IPS-20b (cell line): ENCODE measurements at regions not wholly inside any gene's neighbourhood (a gene's known extent, or its start where the extent isn't known, plus 50 kb on each side); places are given as distances from the start of the nearest gene placed in this dataset.

Experiments used
- H3K27ac ChIP-seq: one replicate; pipeline ENCODE4 v1.5.1; 2013; ENCODE audit warnings: low read length
- H3K27me3 ChIP-seq: 2 replicates; pipeline ENCODE4 v1.6.1; 2013; ENCODE audit warnings: mild to moderate bottlenecking, low read length, inconsistent platforms; ENCODE audit not compliant: insufficient read depth
- H3K36me3 ChIP-seq: 2 replicates; pipeline ENCODE4 v1.6.1; 2013; ENCODE audit warnings: low read depth, mild to moderate bottlenecking, inconsistent platforms, low read length, moderate library complexity; ENCODE audit not compliant: insufficient read depth
- H3K4me1 ChIP-seq: 2 replicates; pipeline ENCODE4 v1.6.1; 2013; ENCODE audit warnings: mild to moderate bottlenecking, control low read depth, inconsistent platforms, low read length, moderate library complexity; ENCODE audit not compliant: insufficient read depth
- H3K4me3 ChIP-seq: 2 replicates; pipeline ENCODE4 v1.5.1; 2013; ENCODE audit warnings: mild to moderate bottlenecking, low read length, inconsistent platforms
- H3K9ac ChIP-seq: 2 replicates; pipeline ENCODE4 v1.6.1; 2013; ENCODE audit warnings: low read depth, mild to moderate bottlenecking, inconsistent platforms, low read length, moderate library complexity
- H3K9me3 ChIP-seq: 2 replicates; pipeline ENCODE4 v1.6.1; 2013; ENCODE audit warnings: mild to moderate bottlenecking, low read depth, low read length, inconsistent platforms; ENCODE audit not compliant: insufficient read depth

GRCh38 chr5:66234241-66234640 is 90.1 kb downstream of the SREK1 start:
- H3K9me3 ChIP-seq: no peaks in the 10 kb centered on the region
- no peak overlapping the region for H3K9ac ChIP-seq
- no peak overlapping the region for H3K4me3 ChIP-seq
- H3K27me3 ChIP-seq: no peaks in the 10 kb centered on the region
- no peak overlapping the region for H3K27ac ChIP-seq
- peaks cover 9% of the 10 kb centered on the region; the same call in 1 of the 2 replicates for H3K4me1 ChIP-seq
- no peaks in the 10 kb centered on the region for H3K36me3 ChIP-seq

- no peaks in the 10 kb centered on the region for H3K9me3 ChIP-seq
- H3K4me3 ChIP-seq: no peak overlapping the region
- no peaks in the 10 kb centered on the region for H3K36me3 ChIP-seq
- no peaks in the 10 kb centered on the region for H3K27me3 ChIP-seq
- no peak overlapping the region for H3K9ac ChIP-seq
- peaks cover under 1% of the 10 kb centered on the region; the same call in 1 of the 2 replicates for H3K4me1 ChIP-seq
- H3K27ac ChIP-seq: no peak overlapping the region
These were observed 94.3 kb downstream of the SREK1 start for GRCh38 chr5:66238435-66238834.

GRCh38 chr5:66239034-66239433 is 94.9 kb downstream of the SREK1 start:
- Histone ChIP-seq H3K9me3 (no peaks in the 10 kb centered on the region), H3K4me3 (no peak overlapping the region), H3K27me3 (no peaks in the 10 kb centered on the region), H3K9ac (no peak overlapping the region), H3K4me1 (no peaks in the 10 kb centered on the region), H3K36me3 (no peaks in the 10 kb centered on the region), H3K27ac (no peak overlapping the region)

- Histone ChIP-seq H3K27me3 (no peaks in the 10 kb centered on the region), H3K9me3 (no peaks in the 10 kb centered on the region), H3K4me3 (no peak overlapping the region), H3K36me3 (no peaks in the 10 kb centered on the region), H3K9ac (no peak overlapping the region), H3K4me1 (no peaks in the 10 kb centered on the region), H3K27ac (no peak overlapping the region)
These were observed 97.2 kb downstream of the SREK1 start for GRCh38 chr5:66241136-66241825.

GRCh38 chr5:66242050-66242715 is 98.1 kb downstream of the SREK1 start:
- no peaks in the 10 kb centered on the region for H3K36me3 ChIP-seq
- no peak overlapping the region for H3K9ac ChIP-seq
- no peaks in the 10 kb centered on the region for H3K4me1 ChIP-seq
- no peak overlapping the region for H3K4me3 ChIP-seq
- H3K27me3 ChIP-seq: no peaks in the 10 kb centered on the region
- H3K27ac ChIP-seq: no peak overlapping the region
- H3K9me3 ChIP-seq: no peaks in the 10 kb centered on the region

GRCh38 chr5:66246608-66247007 is 102.5 kb downstream of the SREK1 start:
- no peak overlapping the region for H3K27ac ChIP-seq

GRCh38 chr5:66247176-66247960 is 103.3 kb downstream of the SREK1 start:
- Histone ChIP-seq H3K9me3 (no peaks in the 10 kb centered on the region), H3K4me3 (no peak overlapping the region), H3K36me3 (no peaks in the 10 kb centered on the region), H3K4me1 (peaks cover 10% of the 10 kb centered on the region; the same call in 1 of the 2 replicates), H3K27me3 (no peaks in the 10 kb centered on the region), H3K9ac (no peak overlapping the region), H3K27ac (no peak overlapping the region)

More at GRCh38 chr5:66246608-66247007, 102.5 kb downstream of the SREK1 start:
- H3K4me3 ChIP-seq: no peak overlapping the region
- no peaks in the 10 kb centered on the region for H3K36me3 ChIP-seq
- no peaks in the 10 kb centered on the region for H3K27me3 ChIP-seq
- peaks cover 10% of the 10 kb centered on the region; the same call in 1 of the 2 replicates for H3K4me1 ChIP-seq
- H3K9ac ChIP-seq: no peak overlapping the region
- no peaks in the 10 kb centered on the region for H3K9me3 ChIP-seq

- H3K27ac ChIP-seq: no peak overlapping the region
- H3K9ac ChIP-seq: no peak overlapping the region
- no peaks in the 10 kb centered on the region for H3K36me3 ChIP-seq
- no peaks in the 10 kb centered on the region for H3K9me3 ChIP-seq
- no peaks in the 10 kb centered on the region for H3K27me3 ChIP-seq
- peaks cover 10% of the 10 kb centered on the region; the same call in 1 of the 2 replicates for H3K4me1 ChIP-seq
- H3K4me3 ChIP-seq: no peak overlapping the region
These were observed 104.8 kb downstream of the SREK1 start for GRCh38 chr5:66248874-66249273.

- no peaks in the 10 kb centered on the region for H3K36me3 ChIP-seq
These were observed 105.8 kb downstream of the SREK1 start for GRCh38 chr5:66249920-66250319.

GRCh38 chr5:66252849-66253248 is 108.7 kb downstream of the SREK1 start:
- H3K27ac ChIP-seq: no peak overlapping the region
- H3K9me3 ChIP-seq: no peaks in the 10 kb centered on the region
- peaks cover 10% of the 10 kb centered on the region; the same call in 1 of the 2 replicates for H3K4me1 ChIP-seq
- no peaks in the 10 kb centered on the region for H3K27me3 ChIP-seq
- H3K9ac ChIP-seq: no peak overlapping the region
- H3K36me3 ChIP-seq: no peaks in the 10 kb centered on the region
- no peak overlapping the region for H3K4me3 ChIP-seq

More at GRCh38 chr5:66249920-66250319, 105.8 kb downstream of the SREK1 start:
- H3K27me3 ChIP-seq: no peaks in the 10 kb centered on the region
- no peak overlapping the region for H3K4me3 ChIP-seq
- no peak overlapping the region for H3K27ac ChIP-seq
- H3K4me1 ChIP-seq: peaks cover 10% of the 10 kb centered on the region; the same call in 1 of the 2 replicates
- no peak overlapping the region for H3K9ac ChIP-seq
- H3K9me3 ChIP-seq: no peaks in the 10 kb centered on the region

GRCh38 chr5:66255714-66256113 is 111.6 kb downstream of the SREK1 start:
- Histone ChIP-seq H3K4me1 (peaks cover 9% of the 10 kb centered on the region; the same call in 1 of the 2 replicates), H3K9ac (no peak overlapping the region), H3K36me3 (no peaks in the 10 kb centered on the region), H3K27ac (no peak overlapping the region), H3K4me3 (no peak overlapping the region), H3K9me3 (no peaks in the 10 kb centered on the region), H3K27me3 (no peaks in the 10 kb centered on the region)
